Choroid plexus epithelial cell (primary cell): ENCODE measurements at regions not wholly inside any gene's neighbourhood (a gene's known extent, or its start where the extent isn't known, plus 50 kb on each side); places are given as distances from the start of the nearest gene placed in this dataset.

Experiments used
- DNase-seq: peaks from one replicate; pipeline ENCODE4 v3.0.0-alpha.2; 2010; ENCODE audit warnings: low read depth
- H3K4me3 ChIP-seq: 2 replicates; pipeline ENCODE4 v1.5.1; 2011; ENCODE audit warnings: low read depth, mild to moderate bottlenecking, control low read depth, low read length, moderate library complexity
- TF ChIP-seq, protein P1 (sequence below): conservative IDR thresholded peaks from 2 replicates; pipeline ENCODE4 v1.5.1; 2011; ENCODE audit warnings: low read depth, mild to moderate bottlenecking, control low read depth, inconsistent platforms, low read length, moderate library complexity

DNA sequence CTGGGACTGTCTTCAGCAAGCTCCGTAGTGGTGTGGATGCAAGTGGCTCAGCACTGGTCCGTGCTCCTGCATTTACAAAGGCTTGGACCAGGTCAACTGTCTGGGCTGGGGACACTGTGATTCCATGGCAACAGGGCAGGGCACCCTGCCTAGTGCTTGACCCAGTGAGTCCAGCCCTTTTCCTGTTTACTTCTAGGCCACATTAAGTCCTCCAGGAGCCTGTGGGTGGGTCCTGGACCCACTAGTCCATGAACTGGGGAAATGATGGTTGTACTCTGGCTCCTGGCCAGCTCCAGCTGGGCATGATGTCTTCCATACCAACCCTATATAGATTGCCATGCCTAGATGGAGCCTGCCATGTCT lies 152.0 kb downstream of the RPS24 start:
- TF ChIP-seq, protein P1, sequence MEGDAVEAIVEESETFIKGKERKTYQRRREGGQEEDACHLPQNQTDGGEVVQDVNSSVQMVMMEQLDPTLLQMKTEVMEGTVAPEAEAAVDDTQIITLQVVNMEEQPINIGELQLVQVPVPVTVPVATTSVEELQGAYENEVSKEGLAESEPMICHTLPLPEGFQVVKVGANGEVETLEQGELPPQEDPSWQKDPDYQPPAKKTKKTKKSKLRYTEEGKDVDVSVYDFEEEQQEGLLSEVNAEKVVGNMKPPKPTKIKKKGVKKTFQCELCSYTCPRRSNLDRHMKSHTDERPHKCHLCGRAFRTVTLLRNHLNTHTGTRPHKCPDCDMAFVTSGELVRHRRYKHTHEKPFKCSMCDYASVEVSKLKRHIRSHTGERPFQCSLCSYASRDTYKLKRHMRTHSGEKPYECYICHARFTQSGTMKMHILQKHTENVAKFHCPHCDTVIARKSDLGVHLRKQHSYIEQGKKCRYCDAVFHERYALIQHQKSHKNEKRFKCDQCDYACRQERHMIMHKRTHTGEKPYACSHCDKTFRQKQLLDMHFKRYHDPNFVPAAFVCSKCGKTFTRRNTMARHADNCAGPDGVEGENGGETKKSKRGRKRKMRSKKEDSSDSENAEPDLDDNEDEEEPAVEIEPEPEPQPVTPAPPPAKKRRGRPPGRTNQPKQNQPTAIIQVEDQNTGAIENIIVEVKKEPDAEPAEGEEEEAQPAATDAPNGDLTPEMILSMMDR, result no peak
- DNase-seq, result no peak
- no peak overlapping the region for H3K4me3 ChIP-seq

DNA sequence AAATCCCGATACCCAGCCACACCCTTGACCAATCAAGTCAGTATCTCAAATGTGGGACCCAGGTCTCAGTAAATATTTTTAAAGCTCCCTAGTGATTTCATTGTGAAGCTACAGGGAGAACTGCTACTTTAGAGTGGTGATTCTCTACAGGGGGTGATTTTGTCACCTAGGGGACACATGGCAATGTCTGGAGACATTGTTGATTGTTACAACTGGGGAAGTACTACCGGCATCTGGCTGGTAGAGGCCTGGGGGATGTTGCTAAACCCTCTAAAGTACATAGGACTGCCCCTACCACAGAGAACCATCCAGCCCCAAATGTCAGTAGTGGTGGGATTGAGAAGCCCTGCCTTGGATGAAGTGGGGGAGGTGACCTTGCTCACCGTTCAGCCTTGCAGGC lies 152.9 kb downstream of the RPS24 start:
- H3K4me3 ChIP-seq, result no peak overlapping the region
- TF ChIP-seq, protein P1, result no peak
- DNase-seq, result no peak

DNA sequence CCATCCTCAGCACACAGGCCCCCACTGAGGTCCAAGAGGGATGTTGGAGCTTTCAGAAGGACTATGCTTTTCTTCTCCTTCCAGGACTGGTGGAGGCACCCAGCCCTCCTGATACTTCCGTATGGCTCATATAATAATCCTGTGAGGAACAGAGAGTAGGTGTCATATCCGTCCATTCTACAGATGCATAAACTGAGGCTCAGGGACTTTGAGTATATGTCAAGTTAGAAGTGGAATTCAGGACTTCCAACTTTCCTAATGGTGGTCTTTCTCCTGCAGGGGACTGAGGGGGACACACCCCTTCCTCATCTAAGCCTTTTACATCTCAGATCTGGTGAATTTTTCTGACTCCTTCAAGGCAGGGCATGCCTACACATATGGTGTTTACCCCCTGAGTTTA lies 153.7 kb downstream of the RPS24 start:
- H3K4me3 ChIP-seq, result no peak overlapping the region
- DNase-seq, result no peak
- TF ChIP-seq, protein P1, result no peak

DNA sequence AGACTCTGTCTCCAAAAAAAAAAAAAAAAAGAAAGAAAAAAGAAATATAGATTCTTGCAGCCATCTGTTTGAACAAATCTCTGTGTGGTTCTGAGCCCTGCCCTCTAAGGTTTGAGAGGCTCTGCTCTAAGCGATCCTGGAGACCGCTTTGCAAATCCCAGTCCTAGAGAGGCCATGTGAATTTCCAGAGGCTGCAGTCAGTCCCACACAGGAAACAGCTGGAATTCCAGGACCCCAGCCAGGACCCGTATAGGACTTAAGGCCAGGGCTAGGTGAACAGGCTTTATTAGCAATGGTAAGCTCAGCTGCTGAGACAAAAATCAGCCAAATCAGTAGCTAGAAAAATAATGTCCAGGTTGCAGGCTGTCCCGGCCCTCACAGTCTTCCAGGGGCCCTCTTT lies 154.8 kb downstream of the RPS24 start:
- TF ChIP-seq, protein P1, result no peak
- DNase-seq, result no peak

DNA sequence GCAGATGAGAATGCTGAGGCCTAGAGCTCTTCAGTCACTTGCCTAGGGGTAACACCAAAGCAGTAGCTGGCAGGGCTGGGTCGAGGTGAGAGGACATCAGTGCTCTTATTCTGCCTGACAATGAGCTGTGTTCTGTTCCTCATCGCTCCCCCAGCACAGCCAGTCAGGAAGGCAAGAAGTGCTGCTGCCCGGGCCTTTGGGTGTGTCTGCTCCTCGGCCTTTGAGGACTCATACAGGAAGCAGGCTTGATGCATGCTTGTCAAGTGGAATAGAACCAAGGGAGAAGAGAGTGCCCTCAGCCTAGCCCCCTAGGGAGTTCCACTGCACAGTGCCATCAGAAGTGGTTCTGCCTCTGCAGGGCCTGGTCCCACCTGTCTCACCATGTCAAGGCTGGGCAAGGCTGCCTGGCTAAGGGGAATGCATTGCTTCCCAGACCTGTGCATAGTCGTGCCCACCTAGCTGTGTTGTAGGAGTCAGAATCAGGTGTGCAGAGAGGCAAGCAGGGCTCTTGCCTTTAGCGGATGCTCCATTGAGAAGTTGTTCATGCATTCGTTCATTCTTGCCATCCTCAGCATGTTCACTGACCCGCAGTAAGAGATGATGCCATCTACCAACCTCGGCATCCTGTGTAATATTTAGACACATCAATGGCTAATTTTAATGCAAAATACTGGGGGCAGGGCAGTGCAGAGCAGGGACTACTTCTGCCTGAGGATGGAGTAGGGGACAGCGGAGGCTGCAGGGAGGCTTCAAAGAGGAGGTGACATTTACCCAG lies 156.6 kb downstream of the RPS24 start:
- no peak overlapping the region for H3K4me3 ChIP-seq
- TF ChIP-seq, protein P1, result no peak
- DNase-seq, result no peak

More for the DNA sequence above, 154.8 kb downstream of the RPS24 start:
- no peak overlapping the region for H3K4me3 ChIP-seq

DNA sequence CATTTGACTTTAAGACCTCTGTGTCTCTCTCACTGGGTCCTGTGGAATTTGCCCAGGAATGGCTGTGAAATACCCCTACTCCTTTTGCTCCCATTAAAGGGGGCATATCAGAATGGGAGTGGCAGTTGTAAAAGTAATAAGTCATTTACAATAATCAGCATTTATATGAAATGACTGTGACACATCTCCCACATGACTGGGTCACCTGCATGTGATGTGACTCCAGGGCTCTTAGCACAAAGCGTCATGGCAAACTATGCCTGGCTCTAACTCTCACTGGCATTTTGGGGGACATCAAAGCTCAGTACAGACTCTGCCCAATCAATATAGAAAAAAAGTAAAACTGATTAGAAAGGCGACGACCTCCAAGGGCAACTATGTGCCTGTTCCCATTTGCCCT lies 157.6 kb downstream of the RPS24 start:
- no peak overlapping the region for H3K4me3 ChIP-seq
- TF ChIP-seq, protein P1, result no peak
- DNase-seq, result no peak

DNA sequence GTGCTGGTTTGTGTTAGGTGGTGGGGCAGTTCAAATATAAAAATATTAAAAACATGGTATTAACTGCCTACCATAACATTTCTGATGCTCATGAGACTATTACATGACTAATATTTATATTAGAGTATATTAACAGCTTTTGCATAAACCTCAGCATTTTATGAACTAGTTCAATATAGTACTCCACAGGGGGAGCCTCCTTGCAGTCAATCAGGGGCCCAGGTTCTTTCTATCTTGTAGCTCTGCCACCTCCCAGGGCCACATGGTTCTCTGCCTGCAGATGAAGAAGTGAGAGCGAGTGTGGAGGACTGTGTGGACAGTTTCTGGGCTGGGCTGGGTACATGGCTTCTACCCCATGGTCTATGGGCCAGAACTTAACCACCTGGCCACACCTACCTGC lies 159.5 kb downstream of the RPS24 start:
- TF ChIP-seq, protein P1, result no peak
- DNase-seq, result no peak
- H3K4me3 ChIP-seq, result no peak overlapping the region
